Heart left ventricle (tissue), 16 donors: ENCODE measurements at regions not wholly inside any gene's neighbourhood (a gene's known extent, or its start where the extent isn't known, plus 50 kb on each side); places are given as distances from the start of the nearest gene placed in this dataset.

Source experiments
- ATAC-seq, 4 donors: fragments of 200-7000 bp; cut with Tn5 transposase; one replicate each; pipeline ENCODE4 v1.9.1; 2020 to 2022; ENCODE audit warnings: moderate library complexity in 4 of 4, mild to moderate bottlenecking in 3 of 4, moderate number of reproducible peaks in 1 of 4
- DNase-seq, 5 donors: peaks; one replicate each; pipeline ENCODE4 v3.0.0-alpha.2; 2020
- H3K27ac ChIP-seq, 12 donors: fragments of 200-600 bp; sonication (generic) in 4 of 12; one replicate each; pipeline versions ENCODE4 v1.5.0 to v1.8.0; 2016 to 2022; ENCODE audit warnings: mild to moderate bottlenecking in 2 of 12
- H3K27me3 ChIP-seq, 9 donors: fragments of 200-600 bp; sonication (generic) in 2 of 9; one replicate each; pipeline versions ENCODE4 v1.5.1 to v1.8.0; 2016 to 2022; ENCODE audit warnings: mild to moderate bottlenecking in 3 of 9
- H3K36me3 ChIP-seq, 9 donors: fragments of 200-600 bp; sonication (generic) in 2 of 9; one replicate each; pipeline versions ENCODE4 v1.5.0 to v1.8.0; 2018 to 2022; ENCODE audit warnings: mild to moderate bottlenecking in 2 of 9
- H3K4me1 ChIP-seq, 12 donors: fragments of 200-600 bp; sonication (generic) in 4 of 12; one replicate each; pipeline versions ENCODE4 v1.5.0 to v1.8.0; 2016 to 2022; ENCODE audit warnings: mild to moderate bottlenecking in 3 of 12
- H3K4me3 ChIP-seq, 12 donors: fragments of 200-600 bp; sonication (generic) in 4 of 12; one replicate each; pipeline versions ENCODE4 v1.5.0 to v1.8.0; 2017 to 2022; ENCODE audit warnings: mild to moderate bottlenecking in 9 of 12, moderate library complexity in 4 of 12
- H3K9me3 ChIP-seq, 12 donors: fragments of 200-600 bp; sonication (generic) in 4 of 12; one replicate each; pipeline versions ENCODE4 v1.5.0 to v1.8.0; 2016 to 2022; ENCODE audit warnings: mild to moderate bottlenecking in 1 of 12
- POLR2A ChIP-seq, 2 donors: fragments of 450-650 bp; IDR thresholded peaks; one replicate each; pipeline ENCODE4 v1.6.1; 2017; ENCODE audit warnings: antibody characterized with exemption in 2 of 2, mild to moderate bottlenecking in 2 of 2, moderate library complexity in 2 of 2
- WGBS, 4 donors: extraction: QIAGEN DNeasy Blood & Tissue Kit in 2 of 4; methylation state at CpG; one replicate each; pipeline versions ENCODE4 v1.1.5 to v1.1.7; 2013 to 2018; 5-methylcytosine and 5-hydroxymethylcytosine counted together
- intact Hi-C, 10 donors: fragments of 100-400 bp; cut with DNase I; formaldehyde crosslinking; loops; one replicate each; pipeline versions ENCODE4 v1.11.1 to v1.14.2; 2022
- TF ChIP-seq, protein P1 (sequence below), 12 donors: fragments of 200-600 bp; sonication (generic) in 4 of 12; IDR thresholded peaks; one replicate each; pipeline versions ENCODE4 v1.5.0 to v1.8.0; 2018 to 2022; ENCODE audit warnings: antibody characterized with exemption in 12 of 12, mild to moderate bottlenecking in 5 of 12
- donor health status: ischemic (EF 13 %, LVEDD 7.1; RV severe dilation, severe dysfunction).
- donor health status: healthy with polysubstance abuse.
- donor health status: DM: no; HTN: yes; CAD: no.
- donor health status: DM: no; HTN: no; CAD: no.
- donor health status: ischemic (EF 25% LVEDD 6.9; RV normal size, moderate dysfunction).
- donor health status: ischemic (EF 25% LVEDD 5.7; RV mildly dilated, moderate dysfunction).
- donor health status: healthy.
- donor health status: DM: yes; HTN: yes; CAD: no.
- donor health status: ischemic (EF 35%, LVEDD 5.7; RV mildly dilated, moderate dysfunction).
- donor health status: nonischemic (EF 11% LVEDD 7.7; RV severe dilation, severe dysfunction).
- donor health status: DM: yes; HTN: yes; CAD: no.
- donor health status: PGD.
- donor health status: ischemic (EF 29% LVEDD 5.4; RV normal size, mild dysfunction).
- donor health status: nonischemic (EF 23%, LVEDD 6.1; RV moderate dilation, normal function).

GRCh38 chr13:62057286-62057685, 641.6 kb upstream of the PCDH20 start:
- Histone ChIP-seq H3K4me1 (no peaks in the 10 kb centered on the region), H3K36me3 (no peaks in the 10 kb centered on the region), H3K9me3 (no peaks in the 10 kb centered on the region), H3K27ac (no peak overlapping the region), H3K27me3 (no peaks in the 10 kb centered on the region), H3K4me3 (no peak overlapping the region)
- ATAC-seq (no peak), DNase-seq (no peak)
- 49 to 59% (median 54%) methylated on average over 2 of the region's 2 CpGs for whole genome bisulfite sequencing, 4 donors
- intact Hi-C loops, result no loop called here
- TF ChIP-seq, protein P1, sequence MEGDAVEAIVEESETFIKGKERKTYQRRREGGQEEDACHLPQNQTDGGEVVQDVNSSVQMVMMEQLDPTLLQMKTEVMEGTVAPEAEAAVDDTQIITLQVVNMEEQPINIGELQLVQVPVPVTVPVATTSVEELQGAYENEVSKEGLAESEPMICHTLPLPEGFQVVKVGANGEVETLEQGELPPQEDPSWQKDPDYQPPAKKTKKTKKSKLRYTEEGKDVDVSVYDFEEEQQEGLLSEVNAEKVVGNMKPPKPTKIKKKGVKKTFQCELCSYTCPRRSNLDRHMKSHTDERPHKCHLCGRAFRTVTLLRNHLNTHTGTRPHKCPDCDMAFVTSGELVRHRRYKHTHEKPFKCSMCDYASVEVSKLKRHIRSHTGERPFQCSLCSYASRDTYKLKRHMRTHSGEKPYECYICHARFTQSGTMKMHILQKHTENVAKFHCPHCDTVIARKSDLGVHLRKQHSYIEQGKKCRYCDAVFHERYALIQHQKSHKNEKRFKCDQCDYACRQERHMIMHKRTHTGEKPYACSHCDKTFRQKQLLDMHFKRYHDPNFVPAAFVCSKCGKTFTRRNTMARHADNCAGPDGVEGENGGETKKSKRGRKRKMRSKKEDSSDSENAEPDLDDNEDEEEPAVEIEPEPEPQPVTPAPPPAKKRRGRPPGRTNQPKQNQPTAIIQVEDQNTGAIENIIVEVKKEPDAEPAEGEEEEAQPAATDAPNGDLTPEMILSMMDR (IDR thresholded peaks at IDR 0.05), result no peak
- TF ChIP-seq POLR2A (IDR thresholded peaks at IDR 0.05), result no peak

- intact Hi-C loops, result no loop called here
- 72 to 81% (median 78%) methylated on average over 2 of the region's 2 CpGs for WGBS, 4 donors
- H3K27ac ChIP-seq, result no peak overlapping the region
- H3K9me3 ChIP-seq, result peaks cover 0 to 10% (median 0%) of the 10 kb centered on the region in 12 donors
- TF ChIP-seq, protein P1 (IDR thresholded peaks at IDR 0.05), result no peak
- no peak for TF ChIP-seq POLR2A (IDR thresholded peaks at IDR 0.05)
- H3K27me3 ChIP-seq, result no peaks in the 10 kb centered on the region
- no peaks in the 10 kb centered on the region for H3K36me3 ChIP-seq
- no peak overlapping the region for H3K4me3 ChIP-seq
- ATAC-seq, result no peak
- no peak for DNase-seq
- no peaks in the 10 kb centered on the region for H3K4me1 ChIP-seq
Measured at GRCh38 chr13:62049992-62050391, 634.3 kb upstream of the PCDH20 start.

- H3K27me3 ChIP-seq, result no peaks in the 10 kb centered on the region
- DNase-seq (peak in 1 of 5 donors; percentile 58), ATAC-seq (peak in 1 of 4 donors; percentile 41)
- 75 to 91% (median 83%) methylated on average over 2 to 13 of the region's 13 CpGs for WGBS, 4 donors
- TF ChIP-seq POLR2A (IDR thresholded peaks at IDR 0.05), result no peak
- TF ChIP-seq, protein P1 (IDR thresholded peaks at IDR 0.05), result no peak
- H3K9me3 ChIP-seq, result peaks cover 0 to 10% (median 0%) of the 10 kb centered on the region in 12 donors
- no peak overlapping the region for H3K4me3 ChIP-seq
- H3K27ac ChIP-seq, result no peak overlapping the region
- intact Hi-C loops, result no loop called here
- H3K36me3 ChIP-seq, result no peaks in the 10 kb centered on the region
- H3K4me1 ChIP-seq, result no peaks in the 10 kb centered on the region
Measured at GRCh38 chr13:62046512-62046911, 630.9 kb upstream of the PCDH20 start.

GRCh38 chr13:62043600-62043999, 628.0 kb upstream of the PCDH20 start:
- DNase-seq (no peak), ATAC-seq (no peak)
- no peaks in the 10 kb centered on the region for H3K36me3 ChIP-seq
- no peaks in the 10 kb centered on the region for H3K4me1 ChIP-seq
- no peak overlapping the region for H3K27ac ChIP-seq
- no peaks in the 10 kb centered on the region for H3K27me3 ChIP-seq
- no peak for TF ChIP-seq POLR2A (IDR thresholded peaks at IDR 0.05)
- TF ChIP-seq, protein P1 (IDR thresholded peaks at IDR 0.05), result no peak
- intact Hi-C loops, result no loop called here
- peaks cover 0 to 5% (median 0%) of the 10 kb centered on the region in 12 donors for H3K9me3 ChIP-seq
- no peak overlapping the region for H3K4me3 ChIP-seq
- WGBS, 4 donors, result 87 to 95% (median 93%) methylated on average over 3 of the region's 3 CpGs
